HEK293 (cell line): ENCODE measurements at regions not wholly inside any gene's neighbourhood (a gene's known extent, or its start where the extent isn't known, plus 50 kb on each side); places are given as distances from the start of the nearest gene placed in this dataset.
A peak's percentile ranks its signal among the peaks of the same experiment; 100 is the strongest.

Experiments
- CTCF ChIA-PET: fragments of 350-600 bp; formaldehyde crosslinking; extraction: SDS; loops from one replicate; lab custom pipeline; 2021; ENCODE audit warnings: antibody characterized with exemption; lab: Yijun Ruan, JAX
- POLR2A ChIA-PET: fragments of 300-600 bp; formaldehyde crosslinking; extraction: SDS; loops from one replicate; lab custom pipeline; 2020; ENCODE audit warnings: antibody characterized with exemption, inconsistent platforms; lab: Yijun Ruan, JAX
- H3K27ac ChIP-seq: fragments of 200-500 bp; sonication (Bioruptor generic); 2 replicates; pipeline ENCODE4 v1.5.1; 2014; ENCODE audit warnings: low read depth, low read length, control low read depth, inconsistent platforms; ENCODE audit errors: extremely low read depth
- H3K36me3 ChIP-seq, 2 experiments: fragments of 200-500 bp in 1 of 2; sonication (Bioruptor generic) in 1 of 2; 1 replicate in 1 of 2; 2 replicates in 1 of 2; pipeline ENCODE4 v1.5.1; 2014 to 2017; ENCODE audit warnings: inconsistent platforms in 2 of 2, low read length in 2 of 2; ENCODE audit not compliant: control insufficient read depth in 2 of 2, insufficient read depth in 1 of 2
- H3K4me1 ChIP-seq: fragments of 200-500 bp; sonication (Bioruptor generic); 2 replicates; pipeline ENCODE4 v1.5.1; 2014; ENCODE audit warnings: mild to moderate bottlenecking, low read length, inconsistent platforms; ENCODE audit not compliant: control insufficient read depth, insufficient read depth
- H3K4me3 ChIP-seq: 2 replicates; pipeline ENCODE4 v1.5.1; 2011; ENCODE audit warnings: low read depth, mild to moderate bottlenecking, control low read depth, low read length, moderate library complexity
- H3K9me3 ChIP-seq: fragments of 200-500 bp; sonication (Bioruptor generic); 2 replicates; pipeline ENCODE4 v1.5.1; 2014; ENCODE audit warnings: low read depth, low read length, inconsistent platforms; ENCODE audit not compliant: control insufficient read depth, insufficient read depth
- ATF2 ChIP-seq: fragments of 450-650 bp; formaldehyde crosslinking; IDR thresholded peaks from 2 replicates; pipeline ENCODE4 v1.5.1; 2016; ENCODE audit warnings: missing biosample characterization, missing genetic modification characterization, low read depth
- BCL6B ChIP-seq: fragments of 450-650 bp; formaldehyde crosslinking; IDR thresholded peaks from 2 replicates; pipeline ENCODE4 v1.5.1; 2017; ENCODE audit warnings: missing biosample characterization, missing genetic modification characterization
- KLF17 ChIP-seq: fragments of 450-650 bp; formaldehyde crosslinking; IDR thresholded peaks from 2 replicates; pipeline ENCODE4 v1.5.1; 2016; ENCODE audit warnings: missing biosample characterization, missing genetic modification characterization
- ZBTB11 ChIP-seq: fragments of 450-650 bp; formaldehyde crosslinking; conservative IDR thresholded peaks from 2 replicates; pipeline ENCODE4 v1.5.1; 2016; ENCODE audit warnings: low read depth, missing biosample characterization, missing genetic modification characterization
- ZNF169 ChIP-seq: fragments of 450-650 bp; formaldehyde crosslinking; IDR thresholded peaks from 2 replicates; pipeline ENCODE4 v1.5.1; 2016; ENCODE audit warnings: missing biosample characterization, missing genetic modification characterization
- ZNF354C ChIP-seq: fragments of 450-650 bp; formaldehyde crosslinking; IDR thresholded peaks from 2 replicates; pipeline ENCODE4 v1.5.1; 2016; ENCODE audit warnings: missing biosample characterization, missing genetic modification characterization, low read depth, borderline replicate concordance
- ZNF518A ChIP-seq: fragments of 450-650 bp; formaldehyde crosslinking; conservative IDR thresholded peaks from 2 replicates; pipeline ENCODE4 v1.5.1; 2016; ENCODE audit warnings: low read depth, missing biosample characterization, missing genetic modification characterization
- ZNF768 ChIP-seq: fragments of 450-650 bp; formaldehyde crosslinking; IDR thresholded peaks from 2 replicates; pipeline ENCODE4 v1.5.1; 2018; ENCODE audit warnings: missing biosample characterization, mild to moderate bottlenecking, missing genetic modification characterization

GRCh38 chr5:53291047-53291446 is 181.5 kb upstream of the MOCS2 start:
- CTCF ChIA-PET: interaction anchor here (0.7 to 2.0 kb wide), 5 partner anchors 16 to 905 kb away, joined by 3 to 10 read pairs (median 4); no protein-coding TSS in a partner anchor
- no peak overlapping the region for H3K27ac ChIP-seq
- H3K9me3 ChIP-seq: no peaks in the 10 kb centered on the region
- no peak overlapping the region for H3K4me3 ChIP-seq
- H3K36me3 ChIP-seq: no peaks in the 10 kb centered on the region
- POLR2A ChIA-PET: no interaction called here
- H3K4me1 ChIP-seq: no peaks in the 10 kb centered on the region
- TF ChIP-seq ZNF169 (tag by site-specific recombination) (no peak), ATF2 (tag by site-specific recombination) (no peak), BCL6B (no peak)

- ChIA-PET POLR2A (no interaction called here), CTCF (interaction anchor here (0.7 to 2.0 kb wide), 5 partner anchors 17 to 904 kb away, joined by 3 to 10 read pairs (median 4); no protein-coding TSS in a partner anchor)
- Histone ChIP-seq H3K4me1 (no peaks in the 10 kb centered on the region), H3K4me3 (no peak overlapping the region), H3K9me3 (no peaks in the 10 kb centered on the region), H3K27ac (no peak overlapping the region)
- TF ChIP-seq ZNF354C (tag by site-specific recombination) (no peak), KLF17 (tag by site-specific recombination) (no peak), ZBTB11 (no peak), ATF2 (tag by site-specific recombination) (0 out of 2 replicates have a peak, but pooled peaks have one; percentile 69), BCL6B (no peak), ZNF518A (no peak), ZNF768 (no peak)
- TF ChIP-seq, all 188 proteins: peak for 1
- no peaks in the 10 kb centered on the region for H3K36me3 ChIP-seq
These were observed 182.0 kb upstream of the MOCS2 start for GRCh38 chr5:53291528-53291927.
